Fibroblast of pulmonary artery (primary cell): ENCODE measurements at regions not wholly inside any gene's neighbourhood (a gene's known extent, or its start where the extent isn't known, plus 50 kb on each side); places are given as distances from the start of the nearest gene placed in this dataset.

Experiments used
- DNase-seq: peaks from one replicate; pipeline ENCODE4 v3.0.0-alpha.2; 2010; ENCODE audit warnings: low read depth
- H3K4me3 ChIP-seq: replicated peaks from 2 replicates; pipeline ENCODE4 v1.5.1; 2011; ENCODE audit warnings: low read depth, mild to moderate bottlenecking, control low read depth, low read length, moderate library complexity
- TF ChIP-seq, protein P1 (sequence below): IDR thresholded peaks from 2 replicates; pipeline ENCODE4 v1.5.1; 2011; ENCODE audit warnings: mild to moderate bottlenecking, control low read depth, low read length, inconsistent platforms; ENCODE audit errors: missing control alignments

DNA sequence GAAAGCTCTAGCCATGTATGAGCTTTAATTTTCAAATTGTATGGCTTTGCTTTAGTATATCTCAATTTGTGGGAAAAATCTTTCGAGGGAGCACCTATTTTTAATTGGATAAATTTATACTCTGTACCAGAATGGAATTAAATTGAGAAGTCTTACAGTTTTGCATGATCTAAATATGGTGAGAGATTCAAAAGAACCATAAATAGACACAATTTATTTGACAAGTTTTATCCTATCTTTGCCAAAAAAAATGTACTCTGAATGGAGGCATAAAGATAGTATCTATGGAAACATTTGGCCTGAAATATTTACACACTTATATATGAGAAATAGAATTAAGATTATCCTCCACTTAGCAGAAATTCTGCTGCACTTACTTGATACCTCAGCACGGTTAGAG is 238.4 kb downstream of the NDUFA10 start:
- TF ChIP-seq, protein P1, sequence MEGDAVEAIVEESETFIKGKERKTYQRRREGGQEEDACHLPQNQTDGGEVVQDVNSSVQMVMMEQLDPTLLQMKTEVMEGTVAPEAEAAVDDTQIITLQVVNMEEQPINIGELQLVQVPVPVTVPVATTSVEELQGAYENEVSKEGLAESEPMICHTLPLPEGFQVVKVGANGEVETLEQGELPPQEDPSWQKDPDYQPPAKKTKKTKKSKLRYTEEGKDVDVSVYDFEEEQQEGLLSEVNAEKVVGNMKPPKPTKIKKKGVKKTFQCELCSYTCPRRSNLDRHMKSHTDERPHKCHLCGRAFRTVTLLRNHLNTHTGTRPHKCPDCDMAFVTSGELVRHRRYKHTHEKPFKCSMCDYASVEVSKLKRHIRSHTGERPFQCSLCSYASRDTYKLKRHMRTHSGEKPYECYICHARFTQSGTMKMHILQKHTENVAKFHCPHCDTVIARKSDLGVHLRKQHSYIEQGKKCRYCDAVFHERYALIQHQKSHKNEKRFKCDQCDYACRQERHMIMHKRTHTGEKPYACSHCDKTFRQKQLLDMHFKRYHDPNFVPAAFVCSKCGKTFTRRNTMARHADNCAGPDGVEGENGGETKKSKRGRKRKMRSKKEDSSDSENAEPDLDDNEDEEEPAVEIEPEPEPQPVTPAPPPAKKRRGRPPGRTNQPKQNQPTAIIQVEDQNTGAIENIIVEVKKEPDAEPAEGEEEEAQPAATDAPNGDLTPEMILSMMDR = no peak
- DNase-seq = no peak
- no peak overlapping the region for H3K4me3 ChIP-seq

DNA sequence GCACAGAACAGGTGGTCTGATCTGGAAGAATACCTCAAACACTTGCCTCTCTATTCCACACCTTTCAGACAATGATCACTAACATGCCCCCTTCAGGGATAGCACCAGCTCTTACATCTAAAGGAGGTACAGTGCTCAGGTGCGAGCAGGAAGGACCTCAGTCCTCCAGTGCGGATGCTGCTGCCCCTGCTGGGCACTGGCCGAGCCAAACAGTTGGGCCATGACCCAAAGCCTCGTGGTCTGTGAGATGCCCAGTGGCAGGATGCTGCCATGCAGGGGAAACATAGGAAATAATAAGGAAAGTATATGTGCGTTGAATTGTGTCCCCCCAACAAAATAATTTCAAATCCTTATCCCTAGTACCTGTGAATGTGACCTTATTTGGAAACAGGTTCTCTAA is 243.7 kb downstream of the NDUFA10 start:
- DNase-seq = no peak
- H3K4me3 ChIP-seq = no peak overlapping the region
- TF ChIP-seq, protein P1 = no peak

DNA sequence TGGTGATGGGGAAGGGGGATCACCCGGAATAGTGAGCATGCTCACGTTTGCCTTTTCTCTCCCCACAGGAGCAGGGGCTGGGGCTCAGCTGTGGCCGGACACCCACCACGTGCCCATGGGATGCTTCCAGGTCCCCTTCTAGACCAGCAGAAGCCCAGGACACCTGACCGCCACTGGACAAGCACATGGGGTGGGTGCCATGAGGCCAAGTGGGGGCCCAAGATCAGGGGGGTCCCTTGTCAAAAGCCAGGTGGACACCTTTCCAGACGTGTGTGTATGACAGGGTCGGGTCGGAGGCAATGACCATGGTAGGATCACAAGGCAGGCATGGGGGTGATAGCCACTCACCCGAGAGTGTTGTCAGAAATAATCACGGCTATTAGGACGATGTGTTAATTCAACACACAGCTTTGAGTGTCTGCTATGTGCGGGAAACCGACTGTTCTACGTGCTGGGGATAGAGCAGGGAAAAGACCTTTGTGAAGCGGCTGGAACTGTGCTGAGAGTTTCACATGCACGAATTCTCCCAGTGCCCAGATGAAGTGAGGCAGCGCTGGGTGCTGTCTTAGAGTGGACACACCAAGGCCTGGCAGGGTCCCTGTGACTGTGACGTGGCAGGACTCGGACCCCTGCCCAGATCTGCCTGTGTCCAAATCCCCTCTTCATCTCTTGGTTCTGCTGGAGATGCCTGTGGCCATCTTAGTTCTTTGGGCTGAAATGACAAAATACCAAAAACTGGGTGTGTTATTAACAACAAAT is 244.7 kb downstream of the NDUFA10 start:
- no peak overlapping the region for H3K4me3 ChIP-seq
- no peak for DNase-seq
- TF ChIP-seq, protein P1 = no peak

DNA sequence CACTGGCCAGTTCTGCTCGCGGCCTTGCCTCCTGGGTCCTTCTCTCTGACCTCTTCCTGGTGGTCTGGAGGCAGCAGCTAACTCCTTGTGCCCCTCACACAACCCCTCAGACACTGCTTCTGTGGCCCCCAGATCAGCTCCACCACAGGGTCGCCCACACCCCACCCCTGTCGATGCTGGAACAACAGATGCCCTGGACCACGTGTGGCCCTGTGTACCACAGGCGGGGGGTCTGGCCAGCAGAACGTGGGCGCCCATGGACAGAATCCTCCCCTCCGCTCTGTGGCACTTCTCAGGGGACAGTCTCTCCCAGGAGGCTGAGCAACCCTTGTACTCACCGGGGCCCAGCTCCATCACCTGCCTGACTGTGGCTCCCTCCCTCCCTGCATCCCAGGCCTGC is 245.6 kb downstream of the NDUFA10 start:
- TF ChIP-seq, protein P1 = no peak
- DNase-seq = no peak

DNA sequence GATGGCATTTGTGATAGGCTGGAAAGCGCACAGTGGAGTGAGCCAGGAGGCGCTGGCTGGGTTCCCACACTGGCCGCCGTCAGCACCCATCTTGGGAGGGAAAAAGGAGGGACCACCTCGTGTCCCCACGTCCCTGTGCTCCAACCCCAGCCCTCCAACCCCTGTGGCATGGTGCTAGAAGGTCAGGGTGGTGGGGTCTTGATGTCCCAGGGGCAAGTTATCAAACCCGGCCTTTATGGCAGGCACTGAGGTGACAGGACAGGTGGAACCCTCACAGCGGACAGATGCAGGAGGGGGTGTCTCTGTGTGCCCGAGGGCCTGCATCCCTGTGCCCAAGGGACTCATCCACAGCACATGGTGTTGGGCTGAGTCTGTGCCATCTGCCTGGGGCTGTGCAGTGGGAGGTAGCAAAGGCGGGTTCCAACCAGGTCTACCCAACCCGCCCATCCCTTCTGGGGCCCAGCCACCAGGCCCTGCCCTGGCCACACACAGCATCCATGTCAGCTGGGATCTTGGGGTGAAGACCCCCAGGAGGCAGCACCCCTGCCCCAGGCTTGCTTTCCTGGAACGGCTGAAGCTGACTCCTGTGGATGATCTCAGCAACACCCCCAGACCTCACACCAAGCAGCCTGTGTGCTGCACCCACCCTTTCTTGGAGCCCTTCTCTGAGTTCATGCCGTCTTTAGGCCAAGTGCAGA is 246.1 kb downstream of the NDUFA10 start:
- TF ChIP-seq, protein P1 = no peak
- H3K4me3 ChIP-seq = no peak overlapping the region
- no peak for DNase-seq

More for the DNA sequence above, 245.6 kb downstream of the NDUFA10 start:
- H3K4me3 ChIP-seq = no peak overlapping the region

DNA sequence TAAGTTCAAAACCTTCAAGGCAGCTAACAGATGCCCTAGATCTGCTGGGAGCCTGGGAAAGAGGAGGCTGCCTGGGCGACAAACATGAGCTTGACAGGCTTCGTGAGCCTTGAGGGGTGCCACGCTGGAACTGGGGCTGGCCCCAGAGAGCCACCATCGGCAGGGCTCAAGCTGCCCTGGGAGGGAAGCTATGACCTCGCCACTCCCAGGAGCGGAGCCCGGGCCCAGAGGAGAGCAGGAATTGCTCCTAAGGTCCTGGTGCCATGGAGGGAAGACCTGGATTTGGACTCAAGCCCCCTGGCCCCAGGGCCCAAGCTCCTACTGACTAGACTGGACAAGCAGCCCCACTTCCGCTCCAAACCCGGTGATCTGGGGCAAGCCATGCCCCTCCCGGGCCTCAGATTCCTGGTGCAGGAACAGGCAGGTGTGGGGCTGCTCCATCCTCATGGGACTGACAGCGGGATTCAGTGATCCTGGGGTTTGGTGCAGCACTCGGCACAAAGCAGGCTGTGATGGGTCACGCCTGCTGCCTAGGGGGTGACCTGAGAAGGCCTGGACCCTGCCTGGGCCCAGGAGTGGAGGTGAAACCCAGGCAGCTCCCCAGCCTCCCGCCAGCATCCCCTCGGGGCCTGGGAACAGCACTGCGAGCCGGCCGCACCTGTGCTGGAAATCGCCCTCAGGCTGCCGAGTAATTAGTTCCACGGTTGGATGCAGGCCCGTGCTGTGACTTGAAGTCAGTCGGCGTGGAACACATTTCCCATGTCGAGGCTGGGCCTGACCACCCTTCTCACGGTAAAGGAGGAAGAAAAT is 246.9 kb downstream of the NDUFA10 start:
- H3K4me3 ChIP-seq = no peak overlapping the region
- TF ChIP-seq, protein P1 = no peak
- DNase-seq = no peak
